A549 (cell line): ENCODE measurements at regions not wholly inside any gene's neighbourhood (a gene's known extent, or its start where the extent isn't known, plus 50 kb on each side); places are given as distances from the start of the nearest gene placed in this dataset.

ENCODE experiments used
- CTCF ChIP-seq: fragments of >200 bp; sonication (Bioruptor Twin); formaldehyde crosslinking; IDR thresholded peaks from 3 replicates; pipeline ENCODE4 v1.5.1; 2016
- ELK1 ChIP-seq: fragments of 150-350 bp; IDR thresholded peaks from 2 replicates; pipeline ENCODE4 v1.6.1; 2014; ENCODE audit warnings: low read depth, mild to moderate bottlenecking, low read length
- EP300 ChIP-seq, 2 experiments: fragments of >200 bp; sonication (Bioruptor Twin); formaldehyde crosslinking; IDR thresholded peaks; 2 replicates in 1 of 2; 3 replicates in 1 of 2; pipeline ENCODE4 v1.6.1; 2016 to 2017
- MAX ChIP-seq: IDR thresholded peaks from 2 replicates; pipeline ENCODE4 v1.6.1; 2012
- MAZ ChIP-seq: fragments of 150-350 bp; IDR thresholded peaks from 2 replicates; pipeline ENCODE4 v1.6.1; 2014; ENCODE audit warnings: antibody characterized with exemption, low read depth, low read length, borderline replicate concordance

- TF ChIP-seq CTCF = no peak
- no peak for TF ChIP-seq EP300 (IDR thresholded peaks at IDR 0.05)
- no peak for TF ChIP-seq ELK1
- TF ChIP-seq MAZ = no peak
- TF ChIP-seq MAX = no peak
Observed at GRCh38 chr5:174426388-174426787, 298.0 kb upstream of the MSX2 start.
